ENCODE measurements at regions not wholly inside any gene's neighbourhood (a gene's known extent, or its start where the extent isn't known, plus 50 kb on each side); places are given as distances from the start of the nearest gene placed in this dataset.

GRCh38 chr16:79656553-79657115, 56.1 kb upstream of the MAF start:
- TF ChIP-seq CTCF (IDR thresholded peaks at IDR 0.05) (no peak), POLR2AphosphoS5 (IDR thresholded peaks at IDR 0.05) (no peak)
